RPMI8226 (cell line): ENCODE measurements at regions not wholly inside any gene's neighbourhood (a gene's known extent, or its start where the extent isn't known, plus 50 kb on each side); places are given as distances from the start of the nearest gene placed in this dataset.

Experiments
- DNase-seq: peaks from one replicate; pipeline ENCODE4 v3.0.0-alpha.2; 2015

DNA sequence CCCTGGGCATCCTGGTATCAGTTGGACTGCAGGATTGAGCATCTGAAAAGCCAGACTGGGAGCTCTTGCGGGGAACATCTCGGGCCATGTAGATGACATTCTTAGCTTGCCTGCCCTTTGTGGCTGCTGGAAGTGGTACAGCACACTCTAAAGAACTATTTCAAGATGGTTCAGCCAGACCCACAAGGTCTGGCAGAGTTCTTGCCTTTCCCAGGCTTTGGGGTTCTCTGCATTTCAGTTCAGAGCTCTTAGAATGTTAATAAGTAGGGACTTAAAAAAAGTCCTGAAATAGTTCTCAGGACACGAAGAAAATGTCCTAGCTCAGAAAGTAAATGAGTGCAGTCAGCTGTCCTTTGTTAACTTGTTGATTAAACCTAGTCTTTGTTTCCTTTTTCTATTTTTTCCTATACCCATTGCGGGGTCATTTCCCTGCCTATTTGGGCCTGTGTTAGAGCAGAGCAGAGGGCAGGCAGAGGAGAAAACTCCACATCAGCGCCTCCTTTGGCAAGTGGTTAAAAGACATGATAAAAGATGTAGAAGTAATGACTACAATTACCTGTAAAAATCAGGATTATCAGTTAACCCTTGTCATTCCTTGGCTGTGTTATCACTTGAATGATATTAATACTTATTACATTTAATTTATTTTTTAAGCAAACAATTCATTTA, 291.5 kb downstream of the ZSWIM6 start:
- peak; percentile 33 for DNase-seq

GRCh38 chr5:61624553-61625136, 292.6 kb downstream of the ZSWIM6 start:
- DNase-seq, result no peak

- no peak for DNase-seq
Measured at GRCh38 chr5:61625137-61625561, 293.1 kb downstream of the ZSWIM6 start.

DNA sequence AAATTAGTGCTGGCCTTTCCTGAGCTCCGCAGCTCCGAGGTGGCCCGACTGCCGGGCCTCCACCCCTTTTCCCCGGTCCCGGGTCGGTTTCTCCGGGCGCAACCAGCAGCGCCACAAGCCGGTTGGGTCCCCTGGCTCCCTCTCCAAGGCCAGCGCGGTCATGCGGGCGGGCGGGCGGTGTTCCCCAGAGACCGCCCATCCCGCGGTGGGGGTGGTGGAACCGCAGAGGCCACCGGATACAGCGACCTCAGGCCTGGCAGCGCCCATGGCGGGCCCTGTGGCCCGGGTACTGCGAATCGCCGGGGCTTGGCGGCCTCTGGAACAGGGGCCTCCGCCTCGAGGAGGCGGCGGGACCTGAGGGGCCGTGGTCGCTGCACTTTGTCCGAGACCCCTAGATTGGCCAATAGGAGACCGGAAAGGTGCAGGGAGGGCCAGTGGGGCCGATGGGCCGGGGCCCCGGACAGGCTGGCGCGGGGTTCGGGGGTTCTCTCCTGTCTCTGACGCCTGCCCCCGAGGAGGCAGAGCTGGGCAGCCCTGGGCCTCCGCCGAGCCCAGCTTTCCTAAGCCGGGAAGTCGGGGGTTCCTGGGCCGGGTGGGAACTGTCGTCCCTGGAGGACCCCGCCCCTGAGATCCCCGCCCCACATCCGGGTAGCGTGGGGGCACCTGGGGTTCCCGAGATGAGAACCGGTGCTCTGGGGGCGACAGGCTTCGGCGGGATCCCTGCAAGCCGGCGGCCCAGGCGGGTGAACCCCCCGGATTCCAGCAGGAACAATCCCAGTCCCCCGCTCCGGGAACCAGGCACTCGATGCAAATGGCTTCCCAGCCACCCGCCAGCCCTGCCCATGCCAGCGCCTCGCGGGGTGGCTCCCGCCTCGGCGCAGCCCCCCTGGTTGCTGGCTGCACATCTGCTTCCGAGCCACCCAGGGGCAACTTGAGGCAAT, 293.9 kb downstream of the ZSWIM6 start:
- DNase-seq, result peak; percentile 48

DNA sequence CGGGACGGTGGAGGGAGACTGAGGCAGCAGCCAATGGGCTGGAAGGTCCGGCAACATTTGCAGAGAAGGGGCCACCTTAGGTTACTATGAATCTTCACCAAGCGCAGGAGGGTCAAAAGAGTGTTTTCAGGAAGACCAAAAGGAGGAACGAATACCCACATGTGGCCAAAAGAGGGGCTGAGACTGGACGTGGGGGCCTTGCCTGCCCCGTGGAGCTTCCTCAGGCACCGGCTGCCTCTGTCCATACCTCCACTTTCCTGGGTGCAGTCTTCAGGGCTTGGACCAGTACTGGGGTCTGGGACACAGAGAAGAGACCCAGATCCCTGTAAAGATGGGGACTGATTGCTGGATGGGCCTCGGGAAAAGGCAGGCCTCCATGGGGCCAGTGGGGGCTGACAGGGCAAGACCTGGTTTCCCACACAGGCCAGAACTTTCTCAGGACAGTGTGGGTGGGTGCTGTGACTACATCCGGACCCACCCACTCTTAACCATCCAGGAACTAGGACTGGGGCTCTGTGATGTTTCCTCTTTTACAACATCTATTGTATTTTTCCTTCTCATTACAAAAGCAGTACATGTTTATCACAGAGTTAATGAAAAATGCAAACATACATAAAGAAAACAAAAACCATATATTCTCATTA, 294.7 kb downstream of the ZSWIM6 start:
- no peak for DNase-seq

- DNase-seq, result no peak
Measured at GRCh38 chr5:61627531-61627930, 295.5 kb downstream of the ZSWIM6 start.

GRCh38 chr5:61630908-61631307, 298.9 kb downstream of the ZSWIM6 start:
- no peak for DNase-seq

GRCh38 chr5:61631438-61631941, 299.4 kb downstream of the ZSWIM6 start:
- no peak for DNase-seq

GRCh38 chr5:61632064-61632463, 300.0 kb downstream of the ZSWIM6 start:
- DNase-seq, result no peak

DNA sequence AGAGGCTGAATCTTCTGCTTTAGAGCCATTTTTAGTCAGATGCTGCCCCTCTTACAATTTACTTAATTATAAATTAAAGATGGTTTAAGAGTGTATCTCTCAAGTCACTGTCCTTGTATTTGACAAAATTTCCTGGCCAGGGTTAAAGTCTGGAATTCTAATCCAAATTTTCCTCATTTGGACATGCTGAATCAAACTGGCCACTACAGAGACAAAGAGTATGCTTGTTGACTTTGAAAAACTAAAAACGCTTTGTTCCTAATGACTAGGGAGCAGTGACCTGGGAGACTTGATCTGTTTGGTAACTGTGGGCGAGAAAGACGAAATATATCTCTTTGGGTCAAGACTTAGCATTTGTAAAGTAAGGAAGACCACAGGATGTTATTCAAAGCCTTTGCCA, 303.2 kb downstream of the ZSWIM6 start:
- no peak for DNase-seq

- no peak for DNase-seq
Measured at GRCh38 chr5:61637566-61637965, 305.5 kb downstream of the ZSWIM6 start.

- no peak for DNase-seq
Measured at GRCh38 chr5:61638476-61638875, 306.4 kb downstream of the ZSWIM6 start.

GRCh38 chr5:61640179-61641021, 308.3 kb downstream of the ZSWIM6 start:
- no peak for DNase-seq

DNA sequence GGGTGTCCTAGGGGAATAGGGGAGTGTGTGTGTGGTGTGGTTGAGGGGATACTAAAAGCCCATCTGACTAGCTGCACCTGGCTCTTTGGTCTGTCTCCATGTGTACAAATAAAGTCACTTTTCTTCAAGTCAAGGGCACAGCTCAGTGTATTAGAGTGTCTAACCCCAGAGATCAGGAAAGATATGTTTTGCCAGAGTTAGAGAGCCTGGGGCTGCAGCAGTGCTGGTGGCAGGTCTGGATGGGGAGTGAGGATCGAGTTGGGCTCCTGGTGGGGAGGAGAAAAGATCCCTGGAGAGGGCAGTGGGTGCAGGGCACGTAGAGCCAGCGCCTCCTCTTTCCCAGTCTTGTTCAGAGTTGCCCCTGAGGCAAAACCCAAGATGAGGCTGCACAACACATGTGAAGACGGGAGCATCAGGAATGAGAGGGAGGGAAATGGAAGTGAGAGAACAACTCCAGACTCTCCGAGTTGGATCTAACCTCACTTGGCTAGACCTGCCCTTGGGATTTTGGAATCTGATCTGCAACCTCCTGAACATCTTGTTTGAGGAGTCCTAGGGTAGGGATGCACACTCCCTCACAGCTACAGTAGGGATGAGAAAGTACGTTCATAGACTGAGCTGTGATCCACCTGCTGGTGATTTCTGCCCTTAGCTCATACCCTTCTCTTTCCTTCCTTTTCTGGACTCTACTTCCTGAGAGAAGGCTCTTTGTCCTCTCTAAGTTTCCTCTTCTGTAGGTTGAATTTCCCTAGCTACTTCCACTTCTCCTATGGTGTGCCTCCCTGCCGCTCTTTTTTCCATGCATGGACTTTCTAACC, 309.9 kb downstream of the ZSWIM6 start:
- no peak for DNase-seq

DNA sequence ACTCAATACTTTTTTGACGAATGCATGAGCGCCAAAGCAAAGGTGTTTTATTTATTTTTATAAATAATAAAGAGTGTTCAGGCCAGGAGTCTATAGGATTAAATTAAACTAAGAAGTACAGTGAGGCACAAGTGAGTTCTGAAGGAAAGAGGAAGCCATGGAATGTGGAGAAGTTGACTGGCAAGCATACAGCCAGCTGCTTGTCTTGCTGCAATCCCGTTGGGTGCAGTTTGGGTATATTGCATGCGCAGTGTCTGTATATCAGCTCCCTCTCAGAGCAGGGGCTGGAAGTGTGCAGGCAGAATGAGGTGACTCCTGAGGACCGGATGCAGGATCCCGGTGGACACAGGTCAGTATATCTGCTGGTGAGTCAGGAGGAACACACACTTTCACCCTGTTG, 315.6 kb downstream of the ZSWIM6 start:
- DNase-seq, result no peak

DNA sequence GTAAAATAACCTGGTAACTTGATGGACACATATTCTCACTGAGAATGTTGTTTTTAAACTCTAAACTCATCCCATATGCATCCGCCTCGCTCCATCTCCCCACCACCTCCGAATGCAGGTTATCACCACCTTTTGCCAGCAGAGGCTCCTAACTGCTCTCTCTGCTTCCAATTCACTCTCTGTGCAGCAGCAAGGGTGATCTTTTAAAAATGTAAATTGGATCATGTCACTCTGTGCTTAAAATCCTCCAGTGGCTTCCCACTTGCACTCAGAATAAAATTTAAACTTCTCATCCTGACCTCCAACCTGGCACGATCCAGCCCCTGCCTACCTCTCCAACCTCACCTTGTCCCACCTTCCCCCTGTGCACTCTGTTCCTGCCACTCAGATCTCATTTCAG, 317.2 kb downstream of the ZSWIM6 start:
- DNase-seq, result no peak

GRCh38 chr5:61649971-61650370, 317.9 kb downstream of the ZSWIM6 start:
- no peak for DNase-seq

- no peak for DNase-seq
Measured at GRCh38 chr5:61650661-61651060, 318.6 kb downstream of the ZSWIM6 start.

DNA sequence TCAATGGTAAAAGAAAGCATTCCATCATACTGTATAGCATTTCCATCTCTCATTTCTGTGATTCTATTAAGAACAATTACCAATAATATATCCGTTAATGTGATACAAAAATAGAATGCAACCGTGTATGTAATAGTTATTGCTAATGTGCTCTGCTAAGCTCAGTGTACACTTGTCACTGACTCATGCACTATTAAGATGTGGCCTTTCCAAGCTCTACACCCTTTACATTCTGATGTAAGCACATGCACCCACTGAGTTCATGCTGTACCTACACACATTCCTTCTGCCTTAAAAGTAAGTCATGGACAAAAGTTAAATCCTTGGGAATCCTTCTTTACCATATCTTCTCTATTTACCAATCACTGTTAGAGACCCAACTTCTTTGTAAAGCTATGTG, 319.1 kb downstream of the ZSWIM6 start:
- DNase-seq, result no peak

DNA sequence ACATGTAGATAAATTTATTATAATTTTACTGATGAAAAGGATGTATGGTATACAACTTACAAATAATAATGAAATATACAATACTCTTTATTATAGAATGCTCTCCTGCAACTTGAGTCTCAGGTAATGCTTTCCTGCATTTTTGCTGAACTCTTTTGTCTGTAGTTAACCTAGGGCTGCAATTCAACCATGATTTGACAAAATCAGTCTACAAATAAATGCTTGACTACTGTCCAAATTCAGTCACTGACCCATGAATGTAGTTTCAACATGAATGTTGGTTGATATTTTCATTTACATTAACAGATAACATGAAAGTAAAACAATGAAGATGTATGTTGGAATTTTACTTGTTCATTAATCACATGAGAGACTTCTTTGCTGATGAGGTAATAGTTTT, 320.9 kb downstream of the ZSWIM6 start:
- DNase-seq, result no peak
